IPS-11a (cell line): ENCODE measurements at regions not wholly inside any gene's neighbourhood (a gene's known extent, or its start where the extent isn't known, plus 50 kb on each side); places are given as distances from the start of the nearest gene placed in this dataset.

Experiments
- H3K4me3 ChIP-seq: one replicate; pipeline ENCODE4 v1.5.1; 2013; ENCODE audit warnings: low read depth, low read length, control low read depth

DNA sequence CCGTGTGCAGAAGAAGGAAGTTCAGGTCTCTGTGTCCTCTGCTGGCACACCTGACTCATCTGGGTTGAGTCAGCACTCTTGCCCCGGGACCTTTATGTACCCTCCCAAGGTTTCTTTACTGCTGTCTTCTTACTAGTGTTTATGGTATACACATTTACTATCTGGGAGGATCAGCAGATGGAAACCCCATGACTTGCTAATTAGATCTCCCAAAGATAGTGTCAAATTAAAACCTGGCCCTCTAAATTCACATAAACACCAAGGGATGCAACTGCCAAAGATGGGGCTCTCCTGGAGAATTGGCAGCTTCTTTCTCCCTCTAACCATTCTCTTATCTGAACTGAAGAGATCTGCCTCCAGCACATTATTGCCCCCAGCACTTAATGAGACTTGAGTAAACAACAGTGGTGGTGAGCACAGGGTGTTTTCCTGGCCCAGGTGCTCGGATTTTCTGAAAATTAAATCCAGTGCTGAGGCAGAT lies 718.1 kb upstream of the SOX9 start:
- H3K4me3 ChIP-seq: no peak overlapping the region

DNA sequence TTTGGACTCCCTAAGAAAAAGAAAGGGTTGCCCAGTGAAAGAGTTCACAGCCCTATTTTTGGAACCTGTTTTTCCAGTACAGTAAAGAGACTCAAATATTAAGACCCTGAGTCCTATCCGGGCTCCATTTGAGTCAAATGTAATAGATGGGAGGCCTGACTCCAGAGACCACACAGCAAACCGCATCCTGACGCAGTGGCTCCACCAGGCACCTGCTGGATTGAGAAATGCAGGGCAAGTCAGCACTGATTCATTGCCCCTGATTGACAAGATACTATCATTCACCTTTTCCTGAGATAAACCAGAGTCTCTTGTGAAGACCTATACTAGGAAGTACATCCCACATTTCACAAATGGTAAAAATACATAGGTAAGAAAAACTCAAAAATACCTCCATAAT lies 715.7 kb upstream of the SOX9 start:
- H3K4me3 ChIP-seq: no peak overlapping the region

GRCh38 chr17:71407981-71408380 lies 712.8 kb upstream of the SOX9 start:
- H3K4me3 ChIP-seq: no peak overlapping the region

- no peak overlapping the region for H3K4me3 ChIP-seq
Observed at GRCh38 chr17:71409137-71409536, 711.7 kb upstream of the SOX9 start.

- H3K4me3 ChIP-seq: no peak overlapping the region
Observed at GRCh38 chr17:71409712-71410111, 711.1 kb upstream of the SOX9 start.

GRCh38 chr17:71412803-71413202 lies 708.0 kb upstream of the SOX9 start:
- H3K4me3 ChIP-seq: no peak overlapping the region

GRCh38 chr17:71413935-71414334 lies 706.9 kb upstream of the SOX9 start:
- H3K4me3 ChIP-seq: no peak overlapping the region

DNA sequence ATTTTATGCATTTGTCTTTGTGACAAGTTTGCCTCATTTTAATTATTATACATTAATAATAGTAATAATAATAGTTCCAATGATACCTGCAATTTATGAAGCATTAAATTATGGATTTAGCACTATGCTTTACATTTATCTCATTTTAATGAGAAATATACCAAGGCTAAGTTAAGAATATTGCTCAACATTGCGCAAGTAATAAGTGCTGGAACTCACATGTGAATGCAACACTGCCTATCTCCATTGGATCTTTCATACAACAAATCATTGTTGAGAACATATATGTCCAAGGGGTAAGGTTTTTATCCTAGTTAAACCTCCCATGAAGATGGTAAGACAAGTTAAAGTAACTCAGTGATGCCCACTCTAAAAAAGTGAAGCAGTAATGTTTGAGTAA lies 703.7 kb upstream of the SOX9 start:
- H3K4me3 ChIP-seq: no peak overlapping the region

DNA sequence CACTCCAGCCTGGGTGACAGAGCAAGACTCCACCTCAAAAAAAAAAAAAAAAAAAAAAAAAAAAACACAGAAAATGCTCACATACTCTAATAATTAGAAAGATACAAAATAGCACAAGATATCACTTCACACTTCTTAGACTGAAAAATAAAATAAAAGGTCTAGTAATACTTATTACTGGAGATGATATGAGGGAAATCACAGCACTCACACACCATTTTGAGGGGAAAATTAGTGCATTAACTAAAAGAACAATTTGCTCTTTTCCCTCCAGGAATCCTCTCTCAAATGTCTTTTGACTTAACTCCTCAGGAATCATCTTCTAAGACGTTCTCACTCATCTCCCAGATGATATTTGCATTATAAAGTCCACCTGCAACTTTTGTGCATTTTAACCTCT lies 697.9 kb upstream of the SOX9 start:
- no peak overlapping the region for H3K4me3 ChIP-seq

GRCh38 chr17:71423871-71424546 lies 696.8 kb upstream of the SOX9 start:
- H3K4me3 ChIP-seq: no peak overlapping the region

GRCh38 chr17:71427801-71428200 lies 693.0 kb upstream of the SOX9 start:
- H3K4me3 ChIP-seq: no peak overlapping the region

GRCh38 chr17:71428897-71429296 lies 691.9 kb upstream of the SOX9 start:
- no peak overlapping the region for H3K4me3 ChIP-seq

DNA sequence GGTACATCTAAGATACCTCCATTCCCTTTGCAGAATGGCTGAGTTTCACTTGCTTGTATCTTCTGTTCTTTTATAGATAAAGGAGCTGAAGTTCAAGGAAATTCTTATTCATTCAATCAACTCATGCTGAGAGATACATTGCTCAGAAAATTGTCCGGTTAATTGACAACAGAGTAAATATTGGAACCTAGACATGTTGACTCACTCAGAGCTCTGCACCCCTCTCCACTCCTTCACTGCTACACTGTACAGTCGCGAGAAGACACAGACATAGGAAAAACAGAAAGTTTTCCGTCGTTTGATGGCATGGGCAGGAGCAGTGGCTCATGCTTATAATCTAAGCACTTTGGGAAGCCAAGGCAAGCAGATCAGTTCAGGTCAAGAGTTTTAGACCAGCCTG lies 690.5 kb upstream of the SOX9 start:
- H3K4me3 ChIP-seq: no peak overlapping the region

DNA sequence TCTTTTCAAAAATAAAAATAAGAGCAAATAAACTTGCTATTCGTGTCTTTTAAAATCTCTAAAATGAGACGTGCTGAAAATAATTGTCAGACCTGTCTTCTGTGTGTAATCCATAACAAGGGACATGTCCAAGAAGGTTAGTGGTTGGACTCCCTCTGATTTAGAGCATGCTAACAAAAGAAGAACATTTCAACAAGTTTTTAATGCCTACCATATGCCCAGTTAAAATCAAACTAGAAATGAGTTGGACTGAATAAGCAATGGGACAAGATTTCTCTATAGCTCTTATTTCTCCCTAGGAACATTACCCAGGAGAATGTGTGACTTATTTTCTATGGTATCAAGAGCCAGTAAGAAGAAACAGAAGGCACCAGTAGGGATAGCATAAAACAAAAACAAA lies 689.7 kb upstream of the SOX9 start:
- H3K4me3 ChIP-seq: no peak overlapping the region

DNA sequence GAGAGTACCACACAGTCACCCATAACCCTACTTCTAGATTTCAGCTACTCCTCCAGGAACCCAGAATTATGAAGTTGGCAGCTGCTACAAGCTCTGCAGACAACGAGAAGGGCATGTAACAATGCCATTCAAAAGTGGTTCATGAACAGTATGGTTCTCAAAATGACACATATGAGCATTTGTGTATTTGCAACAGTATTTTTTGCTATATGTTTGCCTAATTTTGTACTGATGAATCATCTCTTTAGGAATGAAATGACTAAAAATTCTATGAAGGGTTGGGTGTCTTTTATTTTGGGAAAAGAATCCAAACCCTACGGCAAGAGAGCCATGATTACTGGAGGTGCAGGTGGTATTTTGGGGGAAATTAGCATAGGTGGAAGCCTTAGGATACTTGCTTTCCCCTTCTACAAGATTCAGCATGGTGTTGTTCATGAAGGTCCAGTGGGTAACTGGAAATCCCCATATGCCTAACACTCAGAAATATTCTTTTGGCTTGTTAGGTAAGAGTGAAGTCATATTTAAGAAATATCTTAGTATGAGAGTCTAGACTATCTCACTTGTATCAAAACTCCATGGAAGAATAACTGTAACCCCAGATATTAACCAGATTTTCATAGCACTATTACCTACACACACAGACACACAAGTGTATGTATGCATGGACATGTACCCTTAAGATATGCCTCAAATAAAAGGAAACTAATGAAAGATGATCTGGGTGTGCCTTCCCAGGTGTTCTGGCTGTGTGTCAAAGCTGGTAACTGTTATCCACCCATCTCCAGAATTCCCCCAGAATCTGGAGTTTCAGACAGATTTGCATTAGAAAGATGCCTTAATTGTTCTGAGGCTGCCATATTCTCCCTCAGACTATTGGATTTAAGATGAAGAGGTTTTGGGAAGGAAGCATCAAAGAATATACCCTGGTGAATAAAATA lies 688.2 kb upstream of the SOX9 start:
- H3K4me3 ChIP-seq: no peak overlapping the region

DNA sequence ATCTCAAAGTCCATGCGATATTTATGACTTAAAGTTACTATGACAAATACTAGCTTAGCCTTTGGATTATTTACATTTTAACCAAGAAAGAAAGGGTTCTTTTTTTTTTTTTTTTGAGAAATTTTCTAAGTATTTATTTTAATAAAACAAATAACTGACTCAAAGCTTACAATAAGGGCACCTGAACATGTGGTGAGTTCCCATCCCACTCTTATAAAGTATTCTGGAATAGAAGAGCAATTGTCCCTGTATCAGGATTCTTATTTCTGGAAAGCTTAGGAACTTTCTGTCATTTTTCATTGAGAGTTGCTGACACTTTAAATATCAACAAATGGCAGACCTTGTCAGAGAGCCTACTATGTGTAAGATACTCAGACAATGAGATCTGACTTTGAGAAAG lies 686.1 kb upstream of the SOX9 start:
- no peak overlapping the region for H3K4me3 ChIP-seq

- H3K4me3 ChIP-seq: no peak overlapping the region
Observed at GRCh38 chr17:71436479-71436878, 684.3 kb upstream of the SOX9 start.

- no peak overlapping the region for H3K4me3 ChIP-seq
Observed at GRCh38 chr17:71437166-71437565, 683.7 kb upstream of the SOX9 start.

- no peak overlapping the region for H3K4me3 ChIP-seq
Observed at GRCh38 chr17:71438631-71439146, 682.1 kb upstream of the SOX9 start.

DNA sequence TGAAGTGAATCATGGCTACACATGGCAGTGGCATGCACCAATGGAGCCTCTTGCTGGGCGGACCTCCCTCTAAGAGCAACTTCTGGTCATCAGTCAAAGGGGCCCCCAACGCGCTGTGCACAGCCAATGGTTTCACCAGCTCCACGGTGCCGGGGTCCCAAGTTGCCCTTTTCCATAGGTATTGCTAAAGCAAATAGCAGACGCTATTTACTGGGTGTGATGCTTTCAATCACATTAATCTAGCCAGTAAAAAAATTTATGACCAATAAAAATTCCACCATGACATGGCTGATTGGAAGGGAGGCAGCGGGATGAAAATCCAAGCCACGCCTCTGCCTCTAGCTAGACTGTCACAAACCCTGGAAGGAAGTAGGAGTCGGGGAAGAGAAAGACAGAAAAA lies 680.3 kb upstream of the SOX9 start:
- no peak overlapping the region for H3K4me3 ChIP-seq

DNA sequence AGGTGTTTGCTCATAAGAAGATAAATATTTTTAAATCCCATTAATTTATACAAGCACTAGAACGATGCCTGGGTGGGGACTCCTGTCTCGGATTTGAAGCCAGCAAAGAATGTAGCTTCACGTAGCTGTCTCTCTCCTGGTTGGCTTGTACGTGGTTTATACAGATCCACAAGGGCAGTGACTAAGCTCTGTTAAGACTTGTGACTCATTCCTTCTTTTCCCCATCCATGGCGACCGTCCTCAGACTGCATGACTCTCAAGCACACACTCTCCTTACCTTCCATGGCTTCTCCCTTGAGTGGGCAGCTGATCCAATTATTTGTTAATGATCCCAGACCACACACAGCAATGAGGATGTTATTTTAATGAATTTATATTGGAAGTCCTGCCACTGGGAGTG lies 679.7 kb upstream of the SOX9 start:
- no peak overlapping the region for H3K4me3 ChIP-seq

GRCh38 chr17:71444078-71444477 lies 676.7 kb upstream of the SOX9 start:
- H3K4me3 ChIP-seq: no peak overlapping the region
